HL-60 (cell line): ENCODE measurements at regions not wholly inside any gene's neighbourhood (a gene's known extent, or its start where the extent isn't known, plus 50 kb on each side); places are given as distances from the start of the nearest gene placed in this dataset.

ENCODE experiments used
- DNase-seq, 2 experiments: peaks; one replicate each; pipeline ENCODE4 v3.0.0-alpha.2; 2010 to 2020; ENCODE audit warnings: low read depth in 1 of 2, low spot score in 1 of 2
- H3K27ac ChIP-seq: fragments of 250-450 bp; sonication (Bioruptor Pico); replicated peaks from 2 replicates; pipeline ENCODE4 v1.5.1; 2020; ENCODE audit warnings: mild to moderate bottlenecking, moderate library complexity
- H3K27me3 ChIP-seq: fragments of 250-450 bp; sonication (Bioruptor Pico); 2 replicates; pipeline ENCODE4 v1.5.1; 2021; ENCODE audit warnings: mild to moderate bottlenecking, moderate library complexity; ENCODE audit not compliant: insufficient read depth, poor library complexity, severe bottlenecking
- H3K4me3 ChIP-seq: replicated peaks from 2 replicates; pipeline ENCODE4 v1.5.1; 2011; ENCODE audit warnings: mild to moderate bottlenecking, control low read depth, low read length; ENCODE audit not compliant: insufficient read depth
- CTCF ChIP-seq: IDR thresholded peaks from one replicate; pipeline ENCODE4 v1.5.1; 2011; ENCODE audit warnings: low read length, control low read depth, inconsistent platforms; ENCODE audit not compliant: insufficient read depth
- GABPA ChIP-seq: IDR thresholded peaks from 2 replicates; pipeline ENCODE4 v1.6.1; 2012; ENCODE audit warnings: low read depth
- POLR2AphosphoS5 ChIP-seq: IDR thresholded peaks from 2 replicates; pipeline ENCODE4 v1.6.1; 2012; ENCODE audit warnings: low read depth
- REST ChIP-seq: IDR thresholded peaks from 2 replicates; pipeline ENCODE4 v1.6.1; 2012; ENCODE audit warnings: low read depth; ENCODE audit not compliant: insufficient replicate concordance
- SPI1 ChIP-seq: IDR thresholded peaks from 2 replicates; pipeline ENCODE4 v1.6.1; 2012; ENCODE audit warnings: low read depth, mild to moderate bottlenecking, borderline replicate concordance

- no peak for DNase-seq
- no peaks in the 10 kb centered on the region for H3K27me3 ChIP-seq
- H3K4me3 ChIP-seq, result no peak overlapping the region
- TF ChIP-seq POLR2AphosphoS5 (no peak), REST (no peak), SPI1 (no peak), CTCF (no peak), GABPA (no peak)
- no peak overlapping the region for H3K27ac ChIP-seq
Observed at GRCh38 chr11:115564851-115565250, 60.6 kb upstream of the CADM1 start.

GRCh38 chr11:115561116-115561515 lies 56.9 kb upstream of the CADM1 start:
- DNase-seq, result no peak
- Histone ChIP-seq H3K27ac (no peak overlapping the region), H3K27me3 (no peaks in the 10 kb centered on the region), H3K4me3 (no peak overlapping the region)
- no peak for TF ChIP-seq REST
- no peak for TF ChIP-seq SPI1
- no peak for TF ChIP-seq CTCF
- no peak for TF ChIP-seq GABPA
- no peak for TF ChIP-seq POLR2AphosphoS5

- DNase-seq, result no peak
- H3K27ac ChIP-seq, result no peak overlapping the region
- H3K27me3 ChIP-seq, result no peaks in the 10 kb centered on the region
- TF ChIP-seq POLR2AphosphoS5, result no peak
- H3K4me3 ChIP-seq, result no peak overlapping the region
Observed at GRCh38 chr11:115558635-115559034, 54.4 kb upstream of the CADM1 start.

- Histone ChIP-seq H3K27me3 (no peaks in the 10 kb centered on the region), H3K4me3 (no peak overlapping the region), H3K27ac (no peak overlapping the region)
- TF ChIP-seq GABPA, result no peak
- TF ChIP-seq CTCF, result no peak
- no peak for TF ChIP-seq REST
- no peak for TF ChIP-seq POLR2AphosphoS5
- no peak for TF ChIP-seq SPI1
- DNase-seq, result no peak
Observed at GRCh38 chr11:115557681-115558080, 53.5 kb upstream of the CADM1 start.
